MCF 10A (cell line): ENCODE measurements at regions not wholly inside any gene's neighbourhood (a gene's known extent, or its start where the extent isn't known, plus 50 kb on each side); places are given as distances from the start of the nearest gene placed in this dataset.

ENCODE experiments used
- BruUV-seq: library from RNA; stranded (reverse); fragments of 400-500 nt; replicated peaks from 2 replicates; lab custom pipeline; 2021; lab: Mats Ljungman, UMichigan
- CTCF ChIA-PET: fragments of 300-600 bp; sonication (Branson Sonifier 250); formaldehyde crosslinking; extraction: SDS; loops from one replicate; lab custom pipeline; 2021; ENCODE audit warnings: antibody characterized with exemption, inconsistent platforms; lab: Yijun Ruan, JAX
- POLR2A ChIA-PET: fragments of 300-600, 350-650 bp; sonication (Branson Sonifier 250); formaldehyde crosslinking; extraction: SDS; loops from one replicate; lab custom pipeline; 2020; ENCODE audit warnings: antibody characterized with exemption, inconsistent platforms; lab: Yijun Ruan, JAX
- DNase-seq: peaks from one replicate; pipeline ENCODE4 v3.0.0-alpha.2; 2018; ENCODE audit not compliant: unreplicated experiment
- H3K27ac Mint-ChIP-seq: one replicate; pipeline ENCODE4 v1.8.0; 2022; ENCODE audit warnings: mild to moderate bottlenecking, low read depth, mixed read lengths; ENCODE audit not compliant: unreplicated experiment
- H3K27me3 Mint-ChIP-seq: one replicate; pipeline ENCODE4 v1.8.0; 2022; ENCODE audit warnings: mixed read lengths; ENCODE audit not compliant: insufficient read depth, unreplicated experiment
- H3K36me3 Mint-ChIP-seq: one replicate; pipeline ENCODE4 v1.8.0; 2022; ENCODE audit warnings: mild to moderate bottlenecking, moderate library complexity, mixed read lengths; ENCODE audit not compliant: insufficient read depth, unreplicated experiment
- H3K4me1 Mint-ChIP-seq: one replicate; pipeline ENCODE4 v1.8.0; 2022; ENCODE audit warnings: mixed read lengths; ENCODE audit not compliant: insufficient read depth, unreplicated experiment
- H3K4me3 Mint-ChIP-seq: one replicate; pipeline ENCODE4 v1.8.0; 2022; ENCODE audit warnings: mild to moderate bottlenecking, moderate library complexity, mixed read lengths; ENCODE audit not compliant: unreplicated experiment
- H3K9me3 Mint-ChIP-seq: one replicate; pipeline ENCODE4 v1.8.0; 2022; ENCODE audit warnings: mixed read lengths; ENCODE audit not compliant: unreplicated experiment
- CTCF ChIP-seq: fragments of 200-600 bp; IDR thresholded peaks from one replicate; pipeline ENCODE4 v1.8.0; 2022; ENCODE audit warnings: antibody characterized with exemption, mild to moderate bottlenecking; ENCODE audit not compliant: unreplicated experiment
- intact Hi-C: fragments of 100-400 bp; cut with micrococcal nuclease; formaldehyde crosslinking; loops from 2 replicates; pipeline ENCODE4 v1.14.1; 2022

DNA sequence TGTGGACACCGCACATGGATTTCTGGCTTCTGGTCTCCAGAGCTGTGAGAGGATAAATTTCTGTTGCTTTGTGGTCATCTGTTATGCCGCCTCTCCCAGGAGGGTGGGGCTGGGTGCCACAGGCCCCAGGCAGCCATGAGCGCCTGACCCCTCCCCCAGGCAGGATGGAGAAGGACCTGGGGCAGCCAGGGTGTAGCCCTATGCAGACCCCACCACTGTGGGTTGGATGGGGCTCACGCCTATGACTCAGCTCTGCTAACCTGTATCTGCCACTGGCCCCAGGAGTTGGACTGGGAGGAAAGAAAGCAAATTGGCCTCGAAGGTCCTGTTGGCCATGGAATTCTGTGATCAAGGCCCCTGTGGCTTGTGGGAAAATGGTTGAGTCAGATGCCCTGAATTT is 1351.1 kb downstream of the BRD1 start:
- Mint-ChIP-seq H3K27ac (no peak overlapping the region), H3K4me1 (no peaks in the 10 kb centered on the region), H3K27me3 (no peaks in the 10 kb centered on the region), H3K9me3 (peaks cover 17% of the 10 kb centered on the region), H3K36me3 (no peaks in the 10 kb centered on the region), H3K4me3 (no peak overlapping the region)
- ChIA-PET CTCF (interaction anchor here (0.7 kb wide), 1 partner anchor 408 kb away, joined by 4 read pairs; no protein-coding TSS in a partner anchor), POLR2A (no interaction called here)
- BruUV-seq = no TSS peak
- no peak for TF ChIP-seq CTCF
- no peak for DNase-seq
- intact Hi-C loops = no loop called here

- Mint-ChIP-seq H3K4me3 (no peak overlapping the region), H3K4me1 (no peaks in the 10 kb centered on the region), H3K36me3 (no peaks in the 10 kb centered on the region), H3K27me3 (no peaks in the 10 kb centered on the region), H3K27ac (no peak overlapping the region), H3K9me3 (peaks cover 23% of the 10 kb centered on the region)
- ChIA-PET CTCF (interaction anchor here (0.6 kb wide), 1 partner anchor 1672 kb away, joined by 3 read pairs; no protein-coding TSS in a partner anchor), POLR2A (no interaction called here)
- intact Hi-C loops = no loop called here
- no peak for DNase-seq
- no TSS peak for BruUV-seq
- TF ChIP-seq CTCF = no peak
Measured at GRCh38 chr22:48475661-48476345, 1351.9 kb downstream of the BRD1 start.

GRCh38 chr22:48474881-48475280 is 1352.8 kb downstream of the BRD1 start:
- no peak overlapping the region for H3K27ac Mint-ChIP-seq
- intact Hi-C loops = no loop called here
- ChIA-PET CTCF (interaction anchor here (0.8 kb wide), 1 partner anchor 18 kb away, joined by 3 read pairs; no protein-coding TSS in a partner anchor), POLR2A (no interaction called here)
- no peak for TF ChIP-seq CTCF
- no peak overlapping the region for H3K4me3 Mint-ChIP-seq
- H3K4me1 Mint-ChIP-seq = no peaks in the 10 kb centered on the region
- no peak for DNase-seq
- peaks cover 30% of the 10 kb centered on the region for H3K9me3 Mint-ChIP-seq
- no peaks in the 10 kb centered on the region for H3K27me3 Mint-ChIP-seq
- H3K36me3 Mint-ChIP-seq = no peaks in the 10 kb centered on the region
- BruUV-seq = no TSS peak

DNA sequence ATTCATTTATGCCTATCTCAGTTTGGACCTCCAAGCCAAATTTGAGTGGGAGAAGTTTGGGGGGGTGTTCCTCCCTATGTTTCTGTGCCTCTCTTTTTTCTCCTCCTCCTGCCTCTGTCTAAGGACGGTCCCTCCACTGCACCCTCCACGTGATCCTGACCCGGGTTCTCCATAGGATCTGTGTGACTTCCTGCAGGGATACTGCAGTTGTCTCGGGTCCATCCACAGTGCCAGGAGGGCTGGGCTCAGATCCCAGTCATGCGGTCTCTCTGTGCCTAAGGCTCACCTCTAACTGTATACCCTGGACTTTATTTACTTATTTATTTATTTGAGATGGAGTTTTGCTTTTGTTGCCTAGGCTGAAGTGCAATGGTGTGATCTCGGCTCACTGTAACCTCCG is 1354.5 kb downstream of the BRD1 start:
- Mint-ChIP-seq H3K27me3 (no peaks in the 10 kb centered on the region), H3K36me3 (no peaks in the 10 kb centered on the region), H3K4me3 (no peak overlapping the region), H3K9me3 (peaks cover 35% of the 10 kb centered on the region), H3K27ac (no peak overlapping the region), H3K4me1 (no peaks in the 10 kb centered on the region)
- intact Hi-C loops = no loop called here
- CTCF ChIA-PET = no interaction called here
- POLR2A ChIA-PET = no interaction called here
- TF ChIP-seq CTCF = no peak
- BruUV-seq = no TSS peak
- no peak for DNase-seq
